Aorta (tissue), 5 donors: ENCODE measurements at regions not wholly inside any gene's neighbourhood (a gene's known extent, or its start where the extent isn't known, plus 50 kb on each side); places are given as distances from the start of the nearest gene placed in this dataset.
A peak's percentile ranks its signal among the peaks of the same experiment; 100 is the strongest.

Source experiments
- ATAC-seq: fragments of 200-7000 bp; cut with Tn5 transposase; one replicate; pipeline ENCODE4 v1.9.1; 2022; ENCODE audit warnings: moderate library complexity; ENCODE audit not compliant: low FRiP score
- DNase-seq, 2 donors: peaks; one replicate each; pipeline ENCODE4 v3.0.0-alpha.2; 2020
- H3K27ac ChIP-seq, 2 donors: one replicate each; pipeline ENCODE4 v1.5.1; 2013; ENCODE audit warnings: low read length in 2 of 2, mild to moderate bottlenecking in 2 of 2, moderate library complexity in 2 of 2, control low read depth in 1 of 2, inconsistent platforms in 1 of 2, low read depth in 1 of 2
- H3K27me3 ChIP-seq, 2 donors: one replicate each; pipeline ENCODE4 v1.6.1; 2013; ENCODE audit warnings: control low read depth in 1 of 2, low read length in 1 of 2, mild to moderate bottlenecking in 1 of 2, moderate library complexity in 1 of 2; ENCODE audit not compliant: insufficient read depth in 2 of 2, control insufficient read depth in 1 of 2
- H3K36me3 ChIP-seq, 2 donors: one replicate each; pipeline ENCODE4 v1.6.1; 2013; ENCODE audit warnings: control low read depth in 1 of 2, low read length in 1 of 2, mild to moderate bottlenecking in 1 of 2; ENCODE audit not compliant: insufficient read depth in 2 of 2, control insufficient read depth in 1 of 2
- H3K4me1 ChIP-seq, 2 donors: one replicate each; pipeline ENCODE4 v1.6.1; 2013; ENCODE audit warnings: low read length in 2 of 2, control low read depth in 1 of 2, mild to moderate bottlenecking in 1 of 2, moderate library complexity in 1 of 2; ENCODE audit not compliant: insufficient read depth in 2 of 2, control insufficient read depth in 1 of 2
- H3K4me3 ChIP-seq, 2 donors: one replicate each; pipeline ENCODE4 v1.5.1; 2013; ENCODE audit warnings: low read length in 2 of 2, control low read depth in 1 of 2, mild to moderate bottlenecking in 1 of 2
- H3K9me3 ChIP-seq: one replicate; pipeline ENCODE4 v1.6.1; 2013; ENCODE audit warnings: mild to moderate bottlenecking, low read length; ENCODE audit not compliant: control insufficient read depth
- WGBS, 2 donors: extraction: QIAGEN DNeasy Blood & Tissue Kit; methylation state at CpG; one replicate each; pipeline ENCODE4 v1.1.7; 2013; 5-methylcytosine and 5-hydroxymethylcytosine counted together
- intact Hi-C, 2 donors: fragments of 100-400 bp; cut with DNase I; formaldehyde crosslinking; loops; one replicate each; pipeline versions ENCODE4 v1.14.2 to v1.15.0; 2022
- donor health status: healthy with polysubstance abuse.
- donor health status: Bipolar disorder and iron deficiency.
- donor health status: DM: no; HTN: no; CAD: no.
- donor health status: DM: no; HTN: no; CAD: no.
- donor health status: DM: yes; HTN: yes; CAD: no.

DNA sequence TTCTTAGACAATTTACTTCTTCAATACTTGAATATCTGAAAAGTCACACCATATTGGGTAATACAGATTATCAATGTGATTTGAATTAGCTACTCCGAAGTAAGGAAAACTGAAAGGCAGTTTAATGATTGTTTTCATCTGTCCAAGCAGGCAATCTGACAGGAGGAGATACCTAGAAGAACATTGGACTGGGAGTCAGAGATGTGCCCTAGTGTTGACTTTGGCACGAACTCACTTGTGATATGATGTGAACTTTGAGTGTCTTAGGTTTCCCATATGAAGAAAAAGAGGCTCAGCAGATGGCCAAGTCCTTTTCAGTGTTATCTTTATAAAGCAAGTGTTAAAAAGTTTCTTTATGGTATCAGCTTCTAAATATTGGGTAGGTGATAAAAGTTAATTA lies 287.1 kb downstream of the MTX2 start:
- H3K4me1 ChIP-seq = peaks cover 3 to 11% of the 10 kb centered on the region in 2 donors

DNA sequence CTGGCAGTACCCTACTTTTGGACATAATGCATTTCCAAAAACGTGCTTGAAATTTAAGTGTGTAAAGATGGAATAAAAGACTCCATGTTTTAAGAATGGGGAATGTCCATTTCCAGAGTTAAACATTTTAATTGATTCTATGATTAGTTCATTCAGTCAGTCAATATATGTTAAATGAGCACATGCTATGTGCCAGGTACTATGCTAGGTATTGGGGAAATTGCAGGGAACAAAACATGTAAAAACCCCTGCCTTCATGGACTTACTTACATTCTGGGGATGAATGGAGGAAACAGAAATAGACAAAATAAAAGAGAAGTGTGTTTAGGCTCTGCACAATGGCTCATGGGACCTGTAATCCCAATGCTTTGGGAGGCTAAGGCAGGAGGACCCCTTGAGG lies 288.6 kb downstream of the MTX2 start:
- WGBS, 2 donors = 94 to 95% methylated on average over 1 of the region's 1 CpG
- DNase-seq (no peak), ATAC-seq (no peak)
- no peak overlapping the region for H3K4me3 ChIP-seq
- H3K27ac ChIP-seq = no peak overlapping the region
- peaks cover 3 to 5% of the 10 kb centered on the region in 2 donors for H3K4me1 ChIP-seq
- no peaks in the 10 kb centered on the region for H3K9me3 ChIP-seq
- no peaks in the 10 kb centered on the region for H3K36me3 ChIP-seq
- H3K27me3 ChIP-seq = no peaks in the 10 kb centered on the region
- intact Hi-C loops = loop anchor here in 1 of 2 donors (5.0 to 10.0 kb wide), 3 partner anchors 79 to 293 kb away; partner anchors contain the start of gene MTX2

More for the DNA sequence above, 287.1 kb downstream of the MTX2 start:
- ATAC-seq = no peak
- Histone ChIP-seq H3K27me3 (no peaks in the 10 kb centered on the region), H3K36me3 (no peaks in the 10 kb centered on the region), H3K27ac (no peak overlapping the region), H3K4me3 (no peak overlapping the region), H3K9me3 (no peaks in the 10 kb centered on the region)
- intact Hi-C loops = loop anchor here in 1 of 2 donors (5.0 to 10.0 kb wide), 3 partner anchors 81 to 292 kb away; partner anchors contain the start of gene MTX2
- WGBS, 2 donors = 46 to 73% methylated on average over 2 of the region's 2 CpGs
- no peak for DNase-seq

DNA sequence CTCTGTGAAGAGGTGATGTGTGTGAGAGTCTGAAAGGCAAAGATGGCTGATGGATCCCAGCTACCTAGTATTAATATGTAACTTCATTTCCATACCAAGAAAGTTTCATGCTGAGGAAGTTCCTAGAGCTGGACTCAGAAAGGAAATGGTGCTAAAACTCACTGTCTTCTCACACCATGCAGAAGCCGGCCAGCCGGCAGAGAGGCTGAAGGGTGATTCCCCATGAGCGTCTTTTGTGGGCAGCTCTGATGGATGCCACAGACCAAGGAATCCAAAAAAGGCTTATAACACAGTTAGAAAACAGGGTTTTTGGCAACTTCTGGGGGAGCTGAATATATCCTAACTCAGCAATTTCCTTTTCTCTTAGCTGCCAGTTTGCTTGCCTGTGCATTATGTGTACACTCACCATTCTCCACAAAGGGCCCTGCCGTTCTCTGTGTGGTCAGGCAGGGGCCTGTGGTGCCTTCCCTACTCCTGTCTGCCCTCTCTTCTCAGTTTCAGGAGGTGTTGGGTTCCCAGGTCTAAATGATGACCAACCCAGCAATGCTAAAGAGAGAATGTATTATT lies 289.4 kb downstream of the MTX2 start:
- Histone ChIP-seq H3K4me1 (peaks cover 0 to 2% of the 10 kb centered on the region in 2 donors), H3K36me3 (no peaks in the 10 kb centered on the region), H3K27me3 (no peaks in the 10 kb centered on the region), H3K9me3 (no peaks in the 10 kb centered on the region), H3K27ac (no peak overlapping the region), H3K4me3 (no peak overlapping the region)
- DNase-seq (no peak), ATAC-seq (no peak)
- intact Hi-C loops = loop anchor here in 1 of 2 donors (5.0 to 10.0 kb wide), 3 partner anchors 79 to 294 kb away; partner anchors contain the start of gene MTX2
- 66 to 69% methylated on average over 4 of the region's 4 CpGs for WGBS, 2 donors

DNA sequence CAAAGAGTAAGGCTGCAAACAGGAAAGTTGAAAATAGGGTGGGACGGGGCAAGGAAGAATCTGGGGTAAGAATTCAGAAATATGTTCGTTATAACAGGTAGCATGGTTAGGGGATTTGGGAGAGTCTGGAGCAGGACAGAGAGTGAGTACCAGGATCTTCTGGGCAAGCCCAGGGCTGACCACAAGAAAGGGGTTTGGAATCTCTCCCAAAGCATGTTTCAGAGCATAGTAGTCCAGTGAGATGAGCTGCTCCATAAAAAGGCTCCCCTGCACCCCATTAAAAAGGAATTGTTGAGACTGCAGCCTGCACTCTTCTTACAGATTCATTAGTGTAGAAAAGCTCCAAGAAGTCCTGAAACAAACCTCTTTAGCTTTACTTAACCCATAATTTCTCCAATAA lies 291.1 kb downstream of the MTX2 start:
- Histone ChIP-seq H3K36me3 (no peaks in the 10 kb centered on the region), H3K27ac (no peak overlapping the region), H3K27me3 (no peaks in the 10 kb centered on the region), H3K9me3 (no peaks in the 10 kb centered on the region), H3K4me3 (no peak overlapping the region), H3K4me1 (peaks cover 0 to 2% of the 10 kb centered on the region in 2 donors)
- intact Hi-C loops = no loop called here
- DNase-seq = no peak
- ATAC-seq = no peak
- 48 to 96% methylated on average over 1 to 2 of the region's 2 CpGs for WGBS, 2 donors

DNA sequence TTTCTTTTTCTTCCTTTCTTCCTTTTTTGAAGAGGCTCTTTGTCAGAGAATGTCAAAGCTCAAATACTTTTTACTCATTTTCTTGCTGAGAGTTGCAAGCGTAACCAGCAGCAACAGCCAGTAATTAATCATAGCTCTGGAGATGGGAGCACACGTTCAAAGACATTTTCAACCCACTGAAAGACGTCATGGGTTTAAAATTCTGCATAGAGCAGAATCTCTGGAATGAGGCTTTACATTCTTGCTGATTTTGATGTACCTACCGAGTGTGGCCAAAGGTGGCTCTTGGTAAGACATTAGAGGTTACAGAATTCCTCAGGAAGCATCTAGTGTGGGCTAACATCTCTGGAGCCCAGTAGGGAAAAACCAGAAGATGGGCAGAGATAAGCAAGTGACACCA lies 292.5 kb downstream of the MTX2 start:
- DNase-seq (no peak), ATAC-seq (no peak)
- intact Hi-C loops = loop anchor here in 1 of 2 donors (1.0 kb wide), 1 partner anchor 11 kb away; no protein-coding TSS in a partner anchor
- Histone ChIP-seq H3K9me3 (no peaks in the 10 kb centered on the region), H3K36me3 (no peaks in the 10 kb centered on the region), H3K27me3 (no peaks in the 10 kb centered on the region), H3K4me1 (peaks cover 0 to 2% of the 10 kb centered on the region in 2 donors), H3K27ac (no peak overlapping the region), H3K4me3 (no peak overlapping the region)
- WGBS, 2 donors = 66 to 70% methylated on average over 4 of the region's 4 CpGs

DNA sequence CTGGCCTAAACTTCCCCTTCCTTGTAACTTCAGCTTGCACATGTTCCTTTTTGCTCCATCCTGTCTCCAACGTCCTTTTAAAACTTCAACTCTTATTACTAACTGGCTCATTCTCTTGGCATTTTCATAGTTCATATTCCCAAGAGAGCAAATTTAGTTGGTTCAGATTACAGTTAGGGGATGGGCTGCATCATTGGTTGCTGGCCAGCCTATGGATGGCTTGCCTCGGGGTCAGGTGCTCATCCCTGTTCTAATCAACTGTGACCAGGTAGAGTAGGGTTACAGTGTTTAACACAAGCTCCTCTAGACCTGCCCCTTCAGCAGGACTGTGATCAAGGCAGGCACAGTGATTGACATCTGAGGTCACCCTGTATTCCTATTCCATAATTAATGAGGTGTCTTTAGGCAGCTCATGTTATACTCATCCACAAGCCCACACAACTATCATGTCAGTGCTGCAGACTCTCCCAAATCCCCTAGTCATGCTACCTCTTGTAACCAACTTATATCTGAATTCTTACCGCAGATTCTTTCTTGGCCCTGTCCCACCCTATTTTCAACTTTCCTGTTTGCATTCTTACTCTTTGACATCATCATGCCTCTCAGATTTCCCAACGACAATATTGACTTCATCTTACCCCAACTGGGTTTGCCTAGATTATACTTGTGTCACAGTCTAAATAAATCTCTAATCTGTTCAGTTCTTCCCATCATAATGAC lies 293.3 kb downstream of the MTX2 start:
- intact Hi-C loops = loop anchor here in 1 of 2 donors (1.0 kb wide), 1 partner anchor 10 kb away; no protein-coding TSS in a partner anchor

DNA sequence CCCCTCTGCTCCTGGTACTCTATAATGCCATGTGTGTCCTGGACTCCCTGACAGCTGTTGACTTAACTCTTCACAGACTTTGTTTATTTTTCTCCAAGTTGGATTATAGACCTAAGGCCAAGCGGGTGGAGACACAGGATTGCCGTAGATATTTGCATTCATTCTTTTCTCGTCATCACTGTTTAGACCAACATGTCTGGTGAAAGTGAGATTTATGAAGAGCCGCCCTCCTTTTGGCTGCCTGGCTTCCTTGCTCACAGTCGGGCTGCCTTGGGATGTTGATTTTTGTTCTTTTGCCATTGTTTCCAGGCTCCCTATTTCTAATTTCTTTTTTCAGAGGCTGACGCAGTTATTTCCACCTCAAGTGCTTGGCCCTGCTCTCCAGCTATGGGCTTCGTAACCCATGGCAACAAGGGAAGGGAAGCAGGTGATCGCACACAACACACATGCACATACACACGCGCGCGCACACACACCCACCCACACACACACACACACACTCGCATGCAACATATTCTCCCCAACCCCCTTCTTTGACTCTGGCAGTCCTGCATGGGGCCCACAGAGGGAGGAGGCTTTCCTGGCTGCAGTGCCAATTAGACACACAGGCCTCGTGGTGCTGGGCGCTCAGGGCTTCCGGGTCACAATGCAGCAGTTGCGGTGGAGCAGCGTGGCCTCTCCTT lies 296.5 kb downstream of the MTX2 start:
- H3K4me3 ChIP-seq = no peak overlapping the region
- WGBS, 2 donors = 65 to 74% methylated on average over 18 of the region's 18 CpGs
- intact Hi-C loops = no loop called here
- ATAC-seq = peak; percentile 79
- no peaks in the 10 kb centered on the region for H3K36me3 ChIP-seq
- no peak overlapping the region for H3K27ac ChIP-seq
- no peaks in the 10 kb centered on the region for H3K9me3 ChIP-seq
- peaks cover 0 to 2% of the 10 kb centered on the region in 2 donors for H3K4me1 ChIP-seq
- peak in 1 of 2 donors; percentile 45 for DNase-seq
- H3K27me3 ChIP-seq = no peaks in the 10 kb centered on the region

More for the DNA sequence above, 293.3 kb downstream of the MTX2 start:
- Histone ChIP-seq H3K9me3 (no peaks in the 10 kb centered on the region), H3K4me1 (peaks cover 0 to 2% of the 10 kb centered on the region in 2 donors), H3K27ac (no peak overlapping the region), H3K4me3 (no peak overlapping the region), H3K27me3 (no peaks in the 10 kb centered on the region), H3K36me3 (no peaks in the 10 kb centered on the region)
- 25 to 26% methylated on average over 4 of the region's 4 CpGs for WGBS, 2 donors
- no peak for ATAC-seq
- peak in 1 of 2 donors; percentile 36 for DNase-seq

DNA sequence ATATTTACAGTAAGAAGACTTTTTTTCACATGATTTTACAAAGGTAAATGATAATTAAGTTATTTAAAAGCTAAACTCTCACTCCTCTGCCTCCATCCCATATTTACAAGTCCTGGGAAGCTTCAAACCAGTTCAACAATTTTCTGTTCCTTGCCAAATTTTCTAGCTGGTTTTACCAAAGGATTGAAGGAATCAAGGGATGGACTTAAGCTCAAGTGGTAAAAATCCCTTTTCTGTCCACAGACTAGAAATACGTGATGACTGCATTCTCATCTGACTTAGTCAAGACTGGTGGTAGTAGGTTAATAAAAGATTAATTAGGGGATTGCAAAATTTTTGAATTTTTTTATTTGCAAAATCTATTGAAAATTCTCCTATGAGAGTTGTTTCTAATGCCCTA lies 297.3 kb downstream of the MTX2 start:
- ATAC-seq = no peak
- intact Hi-C loops = no loop called here
- Histone ChIP-seq H3K36me3 (no peaks in the 10 kb centered on the region), H3K27me3 (no peaks in the 10 kb centered on the region), H3K4me1 (peaks cover 0 to 2% of the 10 kb centered on the region in 2 donors), H3K27ac (no peak overlapping the region), H3K9me3 (no peaks in the 10 kb centered on the region), H3K4me3 (no peak overlapping the region)
- 96 to 99% methylated on average over 1 of the region's 1 CpG for WGBS, 2 donors
- DNase-seq = no peak
